Tibial artery (tissue), 4 donors: ENCODE measurements at regions not wholly inside any gene's neighbourhood (a gene's known extent, or its start where the extent isn't known, plus 50 kb on each side); places are given as distances from the start of the nearest gene placed in this dataset.

Source experiments
- DNase-seq, 2 donors: peaks; one replicate each; pipeline ENCODE4 v3.0.0-alpha.2; 2019
- H3K27ac ChIP-seq, 2 donors: fragments of 200-600 bp; sonication (generic) in 1 of 2; 1 replicate in 1 of 2; 2 replicates in 1 of 2; pipeline ENCODE4 v1.5.1; 2018 to 2019; ENCODE audit warnings: mild to moderate bottlenecking in 1 of 2
- H3K27me3 ChIP-seq, 2 donors: fragments of 200-600 bp; sonication (generic) in 1 of 2; one replicate each; pipeline versions ENCODE4 v1.5.1 to v1.6.0; 2016 to 2019
- H3K36me3 ChIP-seq, 3 donors: fragments of 200-600 bp; sonication (generic) in 2 of 3; one replicate each; pipeline ENCODE4 v1.5.1; 2016 to 2019; ENCODE audit warnings: mild to moderate bottlenecking in 2 of 3
- H3K4me1 ChIP-seq, 4 donors: fragments of 200-600 bp; sonication (generic) in 2 of 4; 1 replicate in 3 of 4; 2 replicates in 1 of 4; pipeline ENCODE4 v1.5.1; 2016 to 2019
- H3K4me3 ChIP-seq, 2 donors: fragments of 200-600 bp; sonication (generic) in 1 of 2; 1 replicate in 1 of 2; 2 replicates in 1 of 2; pipeline ENCODE4 v1.5.1; 2018 to 2019; ENCODE audit warnings: mild to moderate bottlenecking in 2 of 2
- H3K9me3 ChIP-seq, 3 donors: fragments of 200-600 bp; sonication (generic) in 1 of 3; one replicate each; pipeline ENCODE4 v1.5.1; 2016 to 2019
- intact Hi-C: fragments of 100-400 bp; cut with DNase I; formaldehyde crosslinking; loops from one replicate; pipeline ENCODE4 v1.15.0; 2023; ENCODE audit warnings: low total_unique reads
- TF ChIP-seq, protein P1 (sequence below), 2 experiments: fragments of 200-600 bp in 1 of 2; fragments of 450-650 bp in 1 of 2; IDR thresholded peaks; one replicate each; pipeline ENCODE4 v1.5.1; 2017 to 2019; ENCODE audit warnings: antibody characterized with exemption in 2 of 2, mild to moderate bottlenecking in 1 of 2, moderate library complexity in 1 of 2

DNA sequence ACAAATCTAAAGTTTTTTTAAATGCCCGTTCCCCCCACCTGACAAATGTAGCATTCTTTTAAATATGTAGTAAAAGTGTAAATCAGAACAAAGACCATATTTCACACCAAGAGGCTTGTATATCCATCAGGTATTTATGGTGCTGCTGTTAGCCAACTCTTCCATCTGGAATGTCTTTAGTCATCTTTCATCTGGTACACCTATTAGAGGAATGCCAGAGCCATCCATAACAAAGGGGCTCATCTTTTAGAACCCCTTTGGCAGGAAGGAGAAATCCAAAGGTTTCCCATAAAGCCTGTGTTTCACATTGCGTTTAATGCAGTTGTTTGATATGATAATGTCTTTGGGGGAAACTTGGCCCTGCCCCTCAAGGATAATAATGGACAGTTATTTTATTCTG lies 79.3 kb upstream of the C1orf87 start:
- no peaks in the 10 kb centered on the region for H3K27me3 ChIP-seq
- H3K27ac ChIP-seq = no peak overlapping the region
- no peaks in the 10 kb centered on the region for H3K36me3 ChIP-seq
- no peak overlapping the region for H3K4me3 ChIP-seq
- H3K9me3 ChIP-seq = no peaks in the 10 kb centered on the region
- TF ChIP-seq, protein P1, sequence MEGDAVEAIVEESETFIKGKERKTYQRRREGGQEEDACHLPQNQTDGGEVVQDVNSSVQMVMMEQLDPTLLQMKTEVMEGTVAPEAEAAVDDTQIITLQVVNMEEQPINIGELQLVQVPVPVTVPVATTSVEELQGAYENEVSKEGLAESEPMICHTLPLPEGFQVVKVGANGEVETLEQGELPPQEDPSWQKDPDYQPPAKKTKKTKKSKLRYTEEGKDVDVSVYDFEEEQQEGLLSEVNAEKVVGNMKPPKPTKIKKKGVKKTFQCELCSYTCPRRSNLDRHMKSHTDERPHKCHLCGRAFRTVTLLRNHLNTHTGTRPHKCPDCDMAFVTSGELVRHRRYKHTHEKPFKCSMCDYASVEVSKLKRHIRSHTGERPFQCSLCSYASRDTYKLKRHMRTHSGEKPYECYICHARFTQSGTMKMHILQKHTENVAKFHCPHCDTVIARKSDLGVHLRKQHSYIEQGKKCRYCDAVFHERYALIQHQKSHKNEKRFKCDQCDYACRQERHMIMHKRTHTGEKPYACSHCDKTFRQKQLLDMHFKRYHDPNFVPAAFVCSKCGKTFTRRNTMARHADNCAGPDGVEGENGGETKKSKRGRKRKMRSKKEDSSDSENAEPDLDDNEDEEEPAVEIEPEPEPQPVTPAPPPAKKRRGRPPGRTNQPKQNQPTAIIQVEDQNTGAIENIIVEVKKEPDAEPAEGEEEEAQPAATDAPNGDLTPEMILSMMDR (IDR thresholded peaks at IDR 0.05) = no peak
- intact Hi-C loops = no loop called here
- peaks cover 0 to 10% (median 2%) of the 10 kb centered on the region in 4 donors for H3K4me1 ChIP-seq
- no peak for DNase-seq

DNA sequence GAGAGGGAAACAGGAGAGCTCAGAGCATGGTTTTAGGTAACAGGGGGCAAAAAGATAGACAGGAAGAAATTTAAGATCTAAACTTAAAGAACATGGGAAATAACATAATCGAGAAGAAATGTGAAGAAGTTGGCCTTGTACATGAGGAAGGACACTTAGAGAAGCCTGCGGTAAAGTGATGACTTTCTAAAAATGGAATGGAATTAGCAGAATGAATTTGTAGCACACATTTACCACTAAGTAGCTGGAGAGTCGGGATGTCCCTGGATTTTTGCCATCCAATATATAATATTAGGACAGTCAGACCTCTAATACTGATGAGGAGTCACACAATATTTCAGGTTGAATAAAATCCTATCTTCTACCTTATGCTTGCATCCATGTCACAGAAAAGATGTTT lies 77.7 kb upstream of the C1orf87 start:
- Histone ChIP-seq H3K36me3 (no peaks in the 10 kb centered on the region), H3K4me3 (no peak overlapping the region), H3K27me3 (no peaks in the 10 kb centered on the region), H3K4me1 (peaks cover 0 to 10% (median 2%) of the 10 kb centered on the region in 4 donors), H3K27ac (no peak overlapping the region), H3K9me3 (no peaks in the 10 kb centered on the region)
- no peak for DNase-seq
- TF ChIP-seq, protein P1 (IDR thresholded peaks at IDR 0.05) = no peak
- intact Hi-C loops = no loop called here

DNA sequence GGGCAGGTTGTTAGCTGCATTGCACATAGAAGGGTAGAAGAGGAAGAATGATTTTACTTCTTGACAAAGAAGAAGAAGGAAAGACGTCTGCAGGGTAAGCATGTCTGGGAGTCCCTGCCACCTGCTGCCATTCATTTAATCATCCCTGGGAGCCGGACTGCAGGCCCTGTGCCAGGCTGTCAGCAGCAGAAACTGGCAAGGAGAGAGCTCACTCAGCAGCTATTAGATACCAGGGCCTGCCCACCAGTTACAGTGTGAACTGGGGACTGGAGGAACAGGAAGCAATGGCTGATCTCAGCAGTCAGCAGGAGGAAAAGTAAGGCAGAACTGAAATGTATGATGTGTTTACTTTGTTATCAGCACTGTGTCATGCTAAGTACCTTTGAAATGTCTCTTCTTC lies 75.7 kb upstream of the C1orf87 start:
- H3K9me3 ChIP-seq = no peaks in the 10 kb centered on the region
- peak; percentile 66 to 79 for DNase-seq
- no peak overlapping the region for H3K27ac ChIP-seq
- no peak overlapping the region for H3K4me3 ChIP-seq
- no peaks in the 10 kb centered on the region for H3K36me3 ChIP-seq
- H3K27me3 ChIP-seq = no peaks in the 10 kb centered on the region
- TF ChIP-seq, protein P1 (IDR thresholded peaks at IDR 0.05) = no peak
- intact Hi-C loops = no loop called here
- peaks cover 0 to 10% (median 2%) of the 10 kb centered on the region in 4 donors for H3K4me1 ChIP-seq

DNA sequence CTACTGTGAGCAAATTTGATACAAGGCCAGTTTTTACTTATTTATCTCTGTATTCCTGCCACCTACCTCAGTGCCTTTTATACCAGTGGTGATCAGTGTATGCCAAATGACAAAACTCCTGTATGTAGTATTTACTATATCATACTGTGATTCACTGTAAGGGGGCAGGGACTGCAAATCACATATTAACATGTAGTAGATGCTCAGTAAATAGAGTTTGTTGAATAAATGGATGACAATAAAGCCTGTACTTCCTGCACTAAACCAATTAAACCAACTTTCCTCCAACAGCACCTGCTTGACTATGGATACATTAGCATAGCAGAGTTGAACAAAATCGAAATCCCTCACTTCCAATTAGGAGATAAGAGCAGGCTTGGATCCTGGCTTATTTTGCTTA lies 73.3 kb upstream of the C1orf87 start:
- intact Hi-C loops = no loop called here
- TF ChIP-seq, protein P1 (IDR thresholded peaks at IDR 0.05) = no peak
- no peak overlapping the region for H3K4me3 ChIP-seq
- H3K4me1 ChIP-seq = peaks cover 0 to 10% (median 2%) of the 10 kb centered on the region in 4 donors
- H3K9me3 ChIP-seq = no peaks in the 10 kb centered on the region
- no peak for DNase-seq
- no peaks in the 10 kb centered on the region for H3K27me3 ChIP-seq
- H3K36me3 ChIP-seq = no peaks in the 10 kb centered on the region
- no peak overlapping the region for H3K27ac ChIP-seq

DNA sequence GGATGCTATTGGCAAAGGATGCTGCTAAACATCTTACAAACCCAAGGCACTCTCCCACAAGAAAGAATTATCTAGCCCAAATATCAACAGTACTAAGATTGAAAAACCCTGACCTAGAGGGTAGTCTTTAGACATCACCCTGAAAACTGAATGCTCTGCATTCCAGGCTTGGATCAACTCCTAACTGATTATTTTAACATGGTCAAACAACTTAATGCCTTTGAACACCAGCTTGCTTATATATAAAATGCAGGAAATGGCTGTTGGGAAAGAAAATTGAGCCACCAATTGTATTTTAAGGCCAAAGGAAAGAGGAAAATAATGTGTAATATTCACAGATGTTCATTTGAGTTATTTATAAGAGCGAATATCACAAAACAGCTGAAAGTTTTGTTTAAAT lies 72.2 kb upstream of the C1orf87 start:
- Histone ChIP-seq H3K4me3 (no peak overlapping the region), H3K27me3 (no peaks in the 10 kb centered on the region), H3K27ac (no peak overlapping the region), H3K36me3 (no peaks in the 10 kb centered on the region), H3K9me3 (no peaks in the 10 kb centered on the region), H3K4me1 (peaks cover 0 to 10% (median 2%) of the 10 kb centered on the region in 4 donors)
- intact Hi-C loops = no loop called here
- TF ChIP-seq, protein P1 (IDR thresholded peaks at IDR 0.05) = no peak
- DNase-seq = no peak

DNA sequence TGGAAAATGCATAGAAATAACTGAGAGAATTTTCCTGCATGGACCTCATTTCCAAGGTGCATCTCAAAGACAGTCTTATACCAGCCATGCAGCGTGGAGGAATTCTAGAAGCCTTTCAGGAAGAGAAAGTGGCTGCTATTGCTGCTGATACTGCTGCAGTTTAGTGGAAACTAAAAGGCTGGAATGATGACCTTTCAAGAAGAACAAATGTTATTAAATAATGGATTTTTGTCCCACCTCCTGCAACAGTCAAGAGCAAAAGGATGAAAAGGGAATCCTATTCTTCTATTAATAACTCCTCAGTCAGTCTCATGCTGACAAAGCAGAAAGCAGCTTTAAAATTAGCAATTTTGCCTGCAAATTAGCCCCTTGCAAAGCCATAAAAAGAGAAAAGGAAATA lies 68.2 kb upstream of the C1orf87 start:
- Histone ChIP-seq H3K4me1 (no peaks in the 10 kb centered on the region), H3K4me3 (no peak overlapping the region), H3K9me3 (no peaks in the 10 kb centered on the region), H3K27ac (no peak overlapping the region), H3K27me3 (no peaks in the 10 kb centered on the region), H3K36me3 (no peaks in the 10 kb centered on the region)
- intact Hi-C loops = no loop called here
- TF ChIP-seq, protein P1 (IDR thresholded peaks at IDR 0.05) = no peak
- no peak for DNase-seq
